Muscle layer of colon (tissue), 2 donors: ENCODE measurements at regions not wholly inside any gene's neighbourhood (a gene's known extent, or its start where the extent isn't known, plus 50 kb on each side); places are given as distances from the start of the nearest gene placed in this dataset.
"Not testable (repeated sequence)": the region's sequence is repeated elsewhere in the genome, so short reads cannot be mapped to it uniquely, and the experiment has no call there.

Experiments
- H3K27ac ChIP-seq: one replicate; pipeline ENCODE4 v1.7.0; 2013; ENCODE audit warnings: low read depth, mild to moderate bottlenecking, low read length, moderate library complexity
- H3K27me3 ChIP-seq, 2 donors: one replicate each; pipeline ENCODE4 v1.7.0; 2013; ENCODE audit warnings: low read length in 2 of 2, mild to moderate bottlenecking in 2 of 2; ENCODE audit not compliant: insufficient read depth in 2 of 2, control insufficient read depth in 1 of 2
- H3K36me3 ChIP-seq: one replicate; pipeline ENCODE4 v1.7.0; 2013; ENCODE audit warnings: mild to moderate bottlenecking, low read length; ENCODE audit not compliant: insufficient read depth
- H3K4me1 ChIP-seq: one replicate; pipeline ENCODE4 v1.7.0; 2013; ENCODE audit warnings: mild to moderate bottlenecking, low read length; ENCODE audit not compliant: insufficient read depth
- H3K4me3 ChIP-seq, 2 donors: one replicate each; pipeline ENCODE4 v1.7.0; 2013; ENCODE audit warnings: low read length in 2 of 2, low read depth in 1 of 2, mild to moderate bottlenecking in 1 of 2, moderate library complexity in 1 of 2
- H3K9ac ChIP-seq: one replicate; pipeline ENCODE4 v1.7.0; 2013; ENCODE audit warnings: low read length
- H3K9me3 ChIP-seq: one replicate; pipeline ENCODE4 v1.7.0; 2013; ENCODE audit warnings: mild to moderate bottlenecking, low read length
- donor health status: abdominal sarcoma.
- donor health status: Adenocarcinoma of cecum.

DNA sequence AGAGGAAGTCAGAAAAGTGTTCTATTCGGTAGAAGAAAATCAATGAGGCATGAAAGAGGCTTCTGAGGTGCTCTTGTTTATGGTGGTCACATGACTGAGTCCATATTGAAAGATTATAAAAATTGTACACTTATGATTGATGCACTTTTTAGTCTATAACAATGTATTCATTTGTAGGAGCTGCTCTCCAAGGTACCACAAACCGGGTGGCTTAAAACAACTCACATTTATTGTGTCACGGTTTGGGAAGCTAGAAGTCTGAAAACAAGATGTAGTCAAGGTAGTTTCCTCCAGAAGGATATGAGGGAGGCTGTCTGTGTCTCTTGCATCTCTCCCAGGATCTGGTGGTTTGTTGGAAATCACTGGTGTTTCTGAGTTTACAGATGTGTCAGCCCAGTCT, 86.6 kb upstream of the NIPA1 start:
- not testable (repeated sequence) for H3K4me1 ChIP-seq, H3K36me3 ChIP-seq, H3K9ac ChIP-seq, H3K9me3 ChIP-seq, H3K27me3 ChIP-seq, H3K4me3 ChIP-seq, H3K27ac ChIP-seq

GRCh38 chr15:22710831-22711341, 75.6 kb upstream of the NIPA1 start:
- not testable (repeated sequence) for H3K36me3 ChIP-seq, H3K27me3 ChIP-seq, H3K9ac ChIP-seq, H3K9me3 ChIP-seq, H3K27ac ChIP-seq, H3K4me3 ChIP-seq, H3K4me1 ChIP-seq

- H3K4me3 ChIP-seq, H3K9me3 ChIP-seq, H3K27me3 ChIP-seq, H3K36me3 ChIP-seq, H3K9ac ChIP-seq, H3K27ac ChIP-seq, H3K4me1 ChIP-seq: not testable (repeated sequence)
These were observed 72.5 kb upstream of the NIPA1 start for GRCh38 chr15:22713933-22714332.

- not testable (repeated sequence) for H3K27me3 ChIP-seq, H3K4me1 ChIP-seq, H3K9ac ChIP-seq, H3K36me3 ChIP-seq, H3K9me3 ChIP-seq, H3K27ac ChIP-seq, H3K4me3 ChIP-seq
These were observed 71.9 kb upstream of the NIPA1 start for GRCh38 chr15:22714358-22715132.

- H3K27me3 ChIP-seq, H3K36me3 ChIP-seq, H3K4me1 ChIP-seq, H3K4me3 ChIP-seq, H3K9ac ChIP-seq, H3K27ac ChIP-seq, H3K9me3 ChIP-seq: not testable (repeated sequence)
These were observed 71.2 kb upstream of the NIPA1 start for GRCh38 chr15:22715133-22715845.

- H3K9me3 ChIP-seq, H3K4me1 ChIP-seq, H3K27me3 ChIP-seq, H3K36me3 ChIP-seq, H3K9ac ChIP-seq, H3K27ac ChIP-seq, H3K4me3 ChIP-seq: not testable (repeated sequence)
These were observed 66.5 kb upstream of the NIPA1 start for GRCh38 chr15:22719980-22720379.

GRCh38 chr15:22726104-22726503, 60.3 kb upstream of the NIPA1 start:
- not testable (repeated sequence) for H3K9me3 ChIP-seq, H3K4me3 ChIP-seq, H3K9ac ChIP-seq, H3K4me1 ChIP-seq, H3K36me3 ChIP-seq, H3K27ac ChIP-seq, H3K27me3 ChIP-seq

DNA sequence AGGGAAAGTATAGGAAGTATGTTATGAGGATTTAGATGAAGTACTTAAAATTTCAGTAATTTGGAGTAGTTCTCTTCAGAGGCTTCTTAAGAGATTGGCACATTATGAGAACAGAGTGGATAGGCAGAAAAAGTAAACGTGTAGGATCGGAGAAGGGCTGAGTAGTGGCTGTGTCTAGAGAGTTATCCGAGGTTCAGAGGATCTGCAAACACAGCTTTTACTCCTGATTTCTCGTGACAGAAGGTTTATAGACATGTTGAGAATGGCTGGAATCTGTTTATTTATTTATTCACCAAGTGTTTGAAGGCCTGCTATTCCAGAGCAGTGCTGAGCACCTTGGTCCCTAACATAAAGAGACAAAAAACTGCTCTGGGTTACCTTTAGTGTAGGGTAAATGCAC, 51.4 kb upstream of the NIPA1 start:
- H3K9me3 ChIP-seq, H3K36me3 ChIP-seq, H3K4me3 ChIP-seq, H3K27ac ChIP-seq, H3K27me3 ChIP-seq, H3K9ac ChIP-seq, H3K4me1 ChIP-seq: not testable (repeated sequence)

GRCh38 chr15:22735781-22736180, 50.7 kb upstream of the NIPA1 start:
- Histone ChIP-seq H3K9me3 (no peaks in the 10 kb centered on the region), H3K4me1 (no peaks in the 10 kb centered on the region), H3K36me3 (no peaks in the 10 kb centered on the region), H3K4me3 (no peak overlapping the region), H3K27me3 (no peaks in the 10 kb centered on the region), H3K27ac (no peak overlapping the region), H3K9ac (no peak overlapping the region)

DNA sequence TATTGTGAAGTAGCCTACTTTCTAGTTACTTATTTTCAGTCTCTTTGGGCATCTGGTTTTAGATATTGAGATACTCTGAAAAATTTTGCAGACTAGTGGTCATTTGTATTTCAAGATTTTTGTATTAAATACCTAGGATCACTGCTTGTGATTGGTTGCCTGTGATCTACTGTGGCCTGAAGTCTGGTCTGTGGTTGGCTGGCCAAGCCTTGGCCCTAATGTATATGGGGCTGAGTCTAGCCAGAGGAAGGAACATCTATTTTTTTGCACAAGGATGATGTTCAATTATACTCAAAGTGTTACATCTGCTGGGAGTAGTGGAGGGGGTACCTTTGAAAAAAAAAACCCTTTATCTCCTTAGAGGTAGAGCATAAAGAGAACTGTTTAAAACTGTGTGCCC, 50.2 kb upstream of the NIPA1 start:
- H3K4me3 ChIP-seq, H3K9me3 ChIP-seq, H3K4me1 ChIP-seq, H3K9ac ChIP-seq, H3K27ac ChIP-seq, H3K27me3 ChIP-seq, H3K36me3 ChIP-seq: not testable (repeated sequence)
